ENCODE measurements at regions not wholly inside any gene's neighbourhood (a gene's known extent, or its start where the extent isn't known, plus 50 kb on each side); places are given as distances from the start of the nearest gene placed in this dataset.
"Not testable (repeated sequence)": the region's sequence is repeated elsewhere in the genome, so short reads cannot be mapped to it uniquely, and the experiment has no call there.

- DNase-seq = no peak
Observed at GRCh38 chr1:233435622-233436021, 108.1 kb downstream of the MAP3K21 start.

DNA sequence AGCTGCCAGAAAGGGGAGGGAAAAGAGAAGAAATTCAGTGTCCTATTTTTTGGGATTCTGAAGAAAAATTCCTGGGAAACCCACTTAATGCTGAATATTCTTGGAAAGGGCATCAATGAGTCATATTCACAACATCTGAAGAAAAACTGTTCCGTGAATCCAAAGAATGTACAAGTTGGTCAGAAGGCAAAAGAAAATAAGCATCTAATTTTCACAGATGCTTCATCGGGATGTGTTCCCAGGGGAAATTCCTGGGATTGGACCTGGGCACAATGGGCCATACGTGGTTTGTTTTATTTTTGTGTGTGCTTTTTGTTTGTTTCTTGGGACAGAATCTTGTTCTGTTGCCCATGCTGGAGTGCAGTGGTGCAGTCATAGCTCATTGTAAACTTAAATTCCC is 112.2 kb downstream of the MAP3K21 start:
- no peak for DNase-seq

DNA sequence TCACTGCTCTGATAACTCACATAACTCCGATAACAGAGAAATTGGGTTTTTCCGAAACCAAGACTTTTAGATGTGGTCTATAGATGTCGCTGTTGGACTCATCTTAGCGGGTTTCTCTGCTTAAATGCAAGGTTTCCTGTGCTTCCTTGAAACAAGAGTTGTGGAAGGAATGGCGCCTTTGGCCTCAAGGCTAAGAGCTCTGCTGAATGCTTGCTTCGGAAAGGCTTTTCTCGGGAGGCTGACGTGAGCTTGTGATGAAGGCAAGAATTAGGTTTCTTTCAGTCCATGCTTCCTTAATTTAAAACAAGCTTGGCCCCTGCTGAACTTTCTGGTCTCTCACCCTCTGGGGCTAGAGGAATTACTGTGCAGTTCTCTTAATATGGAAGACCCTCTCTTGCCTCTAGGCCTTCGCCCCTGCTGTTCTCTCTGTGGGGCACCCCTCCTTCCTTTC is 113.5 kb downstream of the MAP3K21 start:
- DNase-seq = no peak

DNA sequence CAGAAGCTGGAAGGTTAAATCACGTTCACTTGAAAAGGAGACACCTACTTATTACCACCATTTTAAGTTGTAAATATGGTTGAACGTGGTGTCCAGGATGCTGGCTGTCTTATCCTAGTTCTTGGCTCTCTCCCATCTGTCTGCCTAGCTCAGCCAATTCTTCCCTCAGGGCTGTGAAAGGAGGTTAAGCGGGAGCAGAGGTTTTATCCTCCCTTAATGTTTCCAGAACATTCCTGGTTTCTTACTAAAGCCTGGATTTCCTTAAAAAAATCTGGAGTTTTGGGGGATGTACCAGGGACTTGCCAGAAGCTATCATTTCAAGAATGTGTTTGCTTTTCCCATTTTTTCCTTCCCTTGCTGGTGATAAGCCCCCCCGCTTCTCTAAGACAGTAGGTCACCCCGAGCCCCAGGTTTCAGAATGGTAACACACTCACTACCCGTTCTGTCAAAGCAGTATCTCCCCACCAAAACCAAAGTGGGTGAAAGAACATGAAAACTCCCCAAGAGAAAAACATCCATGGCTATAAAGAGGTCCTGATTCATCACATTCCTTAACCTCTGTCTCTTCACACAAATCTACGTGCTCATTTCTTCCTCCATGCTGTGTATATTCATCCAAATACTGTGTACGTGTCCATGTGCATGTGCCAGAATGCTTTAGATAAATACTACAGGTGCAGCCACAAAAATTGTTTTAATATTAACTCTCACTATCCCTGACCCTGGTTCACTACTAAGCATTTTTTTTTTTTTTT is 114.7 kb downstream of the MAP3K21 start:
- no peak for DNase-seq

DNA sequence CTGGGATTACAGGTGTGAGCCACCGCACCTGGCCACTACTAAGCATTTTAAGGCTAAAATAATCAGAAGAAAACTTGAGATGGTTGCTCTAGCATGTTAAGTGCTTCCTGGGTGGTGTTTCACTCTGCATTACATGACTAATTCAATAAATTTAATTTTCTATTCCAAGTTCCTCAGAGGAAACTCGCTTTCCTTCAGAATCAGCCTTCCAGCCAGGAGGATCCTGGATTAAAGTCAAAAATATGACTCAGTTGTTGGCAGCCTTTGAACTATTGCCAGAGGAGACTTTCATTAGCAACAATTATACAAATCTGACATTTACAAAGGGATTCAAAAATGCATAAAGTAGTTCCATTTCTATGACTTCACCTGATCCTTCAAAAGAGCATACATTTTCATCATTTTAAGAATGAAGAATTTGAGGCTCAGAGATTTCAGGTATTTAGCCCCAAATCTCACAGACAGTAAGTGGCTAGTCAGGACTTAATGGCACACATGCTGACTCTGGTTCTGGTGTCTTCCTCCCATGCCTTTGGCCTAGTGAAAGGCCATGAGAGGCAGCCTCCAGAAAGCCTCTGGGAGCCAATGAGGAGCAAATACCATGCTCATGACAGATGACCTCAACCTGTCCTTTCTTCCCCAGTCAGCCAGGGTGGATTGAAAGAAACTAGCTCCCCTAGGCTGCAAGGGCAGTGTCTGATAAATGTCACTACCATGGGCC is 115.7 kb downstream of the MAP3K21 start:
- no peak for DNase-seq

GRCh38 chr1:233444484-233444883 is 117.0 kb downstream of the MAP3K21 start:
- DNase-seq = no peak

DNA sequence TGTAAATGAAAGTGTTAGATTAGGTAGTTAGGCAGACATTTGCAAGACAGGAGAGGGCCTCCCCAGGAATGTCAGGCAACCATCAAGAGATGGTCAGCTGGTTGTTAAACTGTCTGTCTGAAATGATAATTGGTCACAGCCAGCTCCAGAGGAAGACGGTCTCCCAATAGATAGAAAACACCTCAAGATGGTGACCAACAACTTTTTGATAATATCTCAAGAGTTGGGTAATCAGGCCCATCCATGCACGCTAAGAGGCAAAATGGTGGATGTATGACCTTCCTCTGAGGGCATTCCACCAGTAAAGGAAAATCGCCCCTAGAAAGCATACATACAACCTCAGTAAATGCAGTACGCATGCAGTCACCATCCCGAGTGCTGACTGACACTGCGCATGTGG is 118.2 kb downstream of the MAP3K21 start:
- DNase-seq = no peak

GRCh38 chr1:233446935-233447334 is 119.4 kb downstream of the MAP3K21 start:
- DNase-seq = no peak

DNA sequence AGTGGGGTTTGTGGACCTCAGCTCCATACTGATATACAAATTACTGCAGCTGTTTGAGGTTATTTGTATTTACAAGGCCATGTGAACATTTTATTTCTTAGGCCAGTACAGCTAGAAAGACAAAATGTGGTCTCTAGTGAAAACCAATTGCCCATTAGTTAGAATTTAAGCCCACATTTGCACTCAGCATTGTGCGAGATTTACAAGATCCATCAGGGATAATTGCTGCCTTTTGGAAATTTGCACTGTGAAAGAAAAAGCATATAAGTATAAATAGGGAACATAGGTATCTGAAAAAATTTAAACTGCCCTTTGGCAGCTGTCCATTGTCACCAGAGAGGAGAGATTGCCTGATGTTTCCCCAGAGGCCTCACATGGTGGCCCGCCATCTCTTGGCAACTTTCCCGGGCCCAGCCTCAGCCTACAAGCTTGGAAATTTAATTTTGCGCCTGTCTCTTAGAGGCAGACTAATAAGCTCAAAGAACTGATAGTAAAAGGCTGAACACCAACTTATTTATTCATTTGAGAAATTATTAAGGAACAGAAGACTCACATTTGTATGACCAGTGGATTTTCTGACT is 120.7 kb downstream of the MAP3K21 start:
- DNase-seq = no peak

DNA sequence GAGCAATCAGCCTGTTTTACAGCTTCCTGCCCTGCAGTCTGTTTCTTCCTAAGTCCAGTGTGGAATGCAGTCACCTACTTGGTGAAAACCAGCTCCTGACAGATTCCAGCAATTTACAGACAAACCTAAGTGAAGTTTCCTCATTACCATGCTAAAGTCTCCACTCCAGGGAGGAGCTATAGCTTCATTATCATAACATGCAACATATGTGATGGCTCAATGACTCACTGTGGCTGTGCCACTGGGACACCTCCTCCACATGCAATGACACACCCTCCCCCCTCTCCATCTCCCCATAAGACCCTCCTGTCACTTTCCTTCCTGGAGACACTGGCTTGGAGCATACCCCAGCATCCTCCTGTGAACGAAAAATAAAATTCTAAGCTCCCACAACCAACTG is 125.2 kb downstream of the MAP3K21 start:
- DNase-seq = no peak

DNA sequence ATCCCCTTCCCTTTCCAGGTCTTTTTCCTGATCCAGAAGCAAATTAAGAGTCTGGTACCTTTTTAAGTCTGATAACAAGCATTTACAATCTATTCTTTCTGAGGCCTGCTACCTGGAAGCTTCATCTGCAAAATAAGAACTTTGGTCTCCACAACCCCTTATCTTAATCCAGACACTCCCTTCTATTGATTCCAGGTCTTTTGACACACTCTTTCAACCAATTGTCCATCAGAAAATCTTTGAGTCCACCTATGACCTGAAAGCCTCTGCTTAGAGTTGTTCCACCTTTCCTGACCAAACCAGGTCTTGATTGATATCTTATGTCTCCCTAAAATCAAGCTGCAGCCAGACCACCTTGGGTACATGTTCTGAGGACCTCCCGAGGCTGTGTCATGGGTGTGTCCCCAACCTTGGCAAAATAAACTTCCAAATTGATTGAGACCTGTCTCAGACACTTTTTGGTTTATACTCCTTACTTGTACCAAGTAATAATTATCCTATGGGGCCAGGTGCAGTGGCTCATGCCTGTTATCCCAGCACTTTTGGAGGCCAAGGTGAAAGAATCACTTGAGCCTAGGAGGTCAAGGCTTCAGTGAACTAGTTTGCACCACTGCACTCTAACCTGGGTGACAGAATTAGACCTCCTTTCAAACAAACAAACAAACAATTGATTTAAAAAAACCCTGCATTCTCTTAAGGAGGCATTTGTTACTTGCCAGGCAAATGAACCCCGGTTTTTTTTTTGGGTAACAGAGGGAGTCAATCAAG is 126.1 kb downstream of the MAP3K21 start:
- DNase-seq = no peak

- DNase-seq = no peak
Observed at GRCh38 chr1:233459470-233459945, 132.0 kb downstream of the MAP3K21 start.

GRCh38 chr1:233459968-233460367 is 132.4 kb downstream of the MAP3K21 start:
- no peak for DNase-seq

DNA sequence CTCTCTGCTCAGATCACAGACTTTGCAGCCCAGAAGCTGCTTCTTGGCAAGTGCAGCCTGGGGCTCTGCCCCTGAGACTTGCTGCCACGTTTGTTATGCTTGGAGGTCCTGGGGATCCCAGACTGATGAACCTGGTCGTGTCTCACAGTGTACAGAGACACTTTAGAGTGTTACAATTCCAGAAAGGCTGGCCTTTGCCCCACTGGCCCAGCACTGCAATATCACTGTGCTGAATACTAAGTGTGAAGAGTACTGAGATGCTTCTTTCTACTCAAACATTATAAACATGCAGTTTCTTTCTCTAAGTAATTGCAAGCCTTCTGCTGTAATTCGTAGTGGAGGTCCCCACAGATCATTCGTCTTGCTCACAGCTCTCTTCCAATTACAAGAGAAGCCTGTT is 133.2 kb downstream of the MAP3K21 start:
- no peak for DNase-seq

DNA sequence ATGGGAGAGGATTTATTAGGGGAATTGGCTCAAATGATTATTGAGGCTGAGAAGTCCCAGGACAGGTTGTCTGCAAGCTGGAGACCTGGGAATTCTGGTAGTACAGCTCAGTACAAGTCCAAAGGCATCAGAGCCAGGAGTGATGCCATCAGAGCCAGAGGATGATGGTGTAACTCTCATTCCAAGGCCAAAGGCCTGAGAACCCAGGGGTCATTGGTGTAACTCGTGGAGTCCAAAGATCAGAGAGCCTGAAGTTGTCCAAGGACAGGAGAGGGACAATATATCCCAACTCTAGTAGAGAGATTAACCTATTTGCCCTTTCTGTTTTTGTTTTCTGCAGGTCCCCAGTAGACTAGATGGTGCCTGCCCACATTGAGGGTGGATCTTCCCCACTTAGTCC is 134.3 kb downstream of the MAP3K21 start:
- DNase-seq = no peak

- DNase-seq = no peak
Observed at GRCh38 chr1:233463333-233463732, 135.8 kb downstream of the MAP3K21 start.

DNA sequence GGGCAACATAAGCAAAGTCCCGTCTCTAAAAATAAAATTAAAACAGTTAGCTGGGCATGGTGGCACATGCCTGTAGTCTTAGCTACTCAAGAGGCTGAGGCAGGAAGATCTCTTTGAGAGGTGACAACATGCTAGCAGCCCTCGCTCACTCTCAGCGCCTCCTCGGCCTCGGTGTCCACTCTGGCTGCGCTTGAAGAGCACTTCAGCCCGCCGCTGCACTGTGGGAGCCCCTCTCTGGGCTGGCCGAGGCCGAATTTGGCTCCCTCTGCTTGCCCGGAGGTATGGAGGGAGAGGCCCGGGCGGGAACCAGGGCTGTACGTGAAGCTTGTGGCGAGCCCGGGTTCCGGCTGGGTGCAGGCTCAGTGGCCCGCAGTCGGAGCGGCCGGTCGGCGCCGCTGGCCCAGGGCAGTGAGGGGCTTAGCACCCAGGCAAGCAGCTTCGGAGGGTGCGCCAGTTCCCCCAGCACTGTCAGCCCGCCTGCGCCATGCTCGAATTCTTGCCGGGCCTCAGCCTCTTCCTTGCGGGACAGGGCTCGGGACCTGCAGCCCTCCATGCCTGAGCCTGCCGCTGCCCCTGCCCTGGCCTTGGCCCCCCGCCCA is 138.3 kb downstream of the MAP3K21 start:
- DNase-seq = no peak

DNA sequence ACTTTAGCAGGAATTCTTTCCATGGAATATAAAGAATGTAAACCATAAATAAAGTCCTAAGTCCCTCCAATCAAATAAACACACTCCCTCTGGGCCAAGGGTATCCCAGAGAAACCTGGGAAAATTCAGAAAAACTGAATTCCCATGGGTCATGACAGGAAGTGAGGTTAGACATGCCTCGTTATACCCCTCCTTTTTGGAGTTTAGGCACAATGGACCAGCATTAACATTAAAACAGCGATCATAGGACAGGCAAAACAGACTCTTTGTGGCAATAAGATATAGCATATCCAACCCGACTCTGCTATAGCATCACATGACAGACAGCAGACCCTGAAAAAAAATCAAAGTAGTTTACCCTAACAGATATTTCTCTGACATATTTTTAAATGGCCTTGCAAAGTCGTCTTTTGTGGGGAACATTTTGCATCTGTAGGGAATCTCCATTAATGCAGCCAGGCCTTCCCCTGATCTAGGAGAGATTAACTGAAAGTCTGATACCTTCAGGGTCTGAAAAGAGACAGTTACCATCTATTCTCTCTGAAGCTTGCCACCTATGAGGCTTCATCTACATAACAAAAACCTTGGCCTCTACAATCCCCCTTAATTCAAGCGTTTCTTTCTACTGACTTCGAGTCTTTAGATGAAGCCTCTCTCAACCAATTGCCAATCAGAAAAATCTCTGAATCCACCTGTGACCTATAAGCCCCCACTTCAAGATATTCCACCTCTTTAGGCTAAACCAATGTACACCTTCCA is 143.0 kb upstream of the KCNK1 start:
- no peak for DNase-seq

GRCh38 chr1:233471851-233472250 is 142.1 kb upstream of the KCNK1 start:
- not testable (repeated sequence) for DNase-seq

DNA sequence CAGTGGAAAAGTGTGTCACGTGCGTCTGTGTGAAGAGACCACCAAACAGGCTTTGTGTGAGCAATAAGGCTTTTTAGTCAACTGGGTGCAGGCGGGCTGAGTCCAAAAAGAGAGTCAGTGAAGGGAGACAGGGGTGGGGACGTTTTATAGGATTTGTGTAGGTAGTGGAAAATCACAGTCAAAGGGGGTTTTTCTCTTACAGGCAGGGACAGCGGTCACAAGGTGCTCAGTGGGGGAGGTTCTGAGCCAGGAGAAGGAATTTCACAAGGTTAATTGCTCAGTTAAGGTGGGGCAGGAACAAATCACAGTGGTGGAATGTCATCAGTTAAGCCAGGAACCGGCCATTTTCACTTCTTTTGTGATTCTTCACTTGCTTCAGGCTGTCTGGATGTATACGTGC is 141.1 kb upstream of the KCNK1 start:
- not testable (repeated sequence) for DNase-seq

- no peak for DNase-seq
Observed at GRCh38 chr1:233473549-233474204, 140.2 kb upstream of the KCNK1 start.

All from stimulated activated CD4-positive, alpha-beta T cell treated with anti-CD3 and anti-CD28 coated beads, Interleukin-15, amount 100 ng/mL, for 24 hours (primary cell).